Cardiac fibroblast (primary cell): ENCODE measurements at regions not wholly inside any gene's neighbourhood (a gene's known extent, or its start where the extent isn't known, plus 50 kb on each side); places are given as distances from the start of the nearest gene placed in this dataset.

Experiments
- DNase-seq, 2 donors: peaks; one replicate each; pipeline versions ENCODE4 v3.0.0 to v3.0.0-alpha.2; 2010; ENCODE audit warnings: low read depth in 2 of 2
- H3K4me3 ChIP-seq, 2 donors: replicated peaks in 1 of 2; 1 replicate in 1 of 2; 2 replicates in 1 of 2; pipeline ENCODE4 v1.5.1; 2011; ENCODE audit warnings: low read depth in 2 of 2, low read length in 2 of 2, mild to moderate bottlenecking in 2 of 2, moderate library complexity in 1 of 2
- CTCF ChIP-seq: IDR thresholded peaks from one replicate; pipeline ENCODE4 v1.5.1; 2011; ENCODE audit warnings: low read depth, mild to moderate bottlenecking, low read length, inconsistent platforms

- no peak overlapping the region for H3K4me3 ChIP-seq
- no peak for TF ChIP-seq CTCF
- no peak for DNase-seq
Measured at GRCh38 chr20:6919792-6920468, 152.4 kb downstream of the BMP2 start.

GRCh38 chr20:6920991-6921613 lies 153.6 kb downstream of the BMP2 start:
- TF ChIP-seq CTCF, result no peak
- peak in 1 of 2 donors; percentile 9 for DNase-seq
- H3K4me3 ChIP-seq, result no peak overlapping the region

- no peak for DNase-seq
- no peak for TF ChIP-seq CTCF
Measured at GRCh38 chr20:6921717-6922386, 154.4 kb downstream of the BMP2 start.

GRCh38 chr20:6924681-6925080 lies 157.2 kb downstream of the BMP2 start:
- no peak for DNase-seq
- no peak overlapping the region for H3K4me3 ChIP-seq
- no peak for TF ChIP-seq CTCF

More at GRCh38 chr20:6921717-6922386, 154.4 kb downstream of the BMP2 start:
- no peak overlapping the region for H3K4me3 ChIP-seq

GRCh38 chr20:6925744-6926278 lies 158.3 kb downstream of the BMP2 start:
- no peak overlapping the region for H3K4me3 ChIP-seq
- no peak for DNase-seq
- no peak for TF ChIP-seq CTCF

- DNase-seq, result peak; percentile 1 to 41
- TF ChIP-seq CTCF, result peak; percentile 29
- no peak overlapping the region for H3K4me3 ChIP-seq
Measured at GRCh38 chr20:6940048-6940447, 172.6 kb downstream of the BMP2 start.
